CD4-positive, alpha-beta T cell treated with Interleukin-17A for 4 hours (primary cell): ENCODE measurements at regions not wholly inside any gene's neighbourhood (a gene's known extent, or its start where the extent isn't known, plus 50 kb on each side); places are given as distances from the start of the nearest gene placed in this dataset.
"Not testable (repeated sequence)": the region's sequence is repeated elsewhere in the genome, so short reads cannot be mapped to it uniquely, and the experiment has no call there.

Source experiments
- DNase-seq: peaks from one replicate; pipeline ENCODE4 v3.0.0-alpha.2; 2020; ENCODE audit warnings: mixed read lengths

GRCh38 chr17:49898366-49899190, 50.7 kb upstream of the TAC4 start:
- no peak for DNase-seq

GRCh38 chr17:49899191-49899485, 51.3 kb upstream of the TAC4 start:
- no peak for DNase-seq

GRCh38 chr17:49899588-49899987, 51.7 kb upstream of the TAC4 start:
- no peak for DNase-seq

- DNase-seq, result not testable (repeated sequence)
These were observed 52.9 kb upstream of the TAC4 start for GRCh38 chr17:49900801-49901200.

- DNase-seq, result no peak
These were observed 53.8 kb upstream of the TAC4 start for GRCh38 chr17:49901460-49902331.

- DNase-seq, result no peak
These were observed 55.7 kb upstream of the TAC4 start for GRCh38 chr17:49903523-49903922.

GRCh38 chr17:49904893-49905292, 57.0 kb upstream of the TAC4 start:
- no peak for DNase-seq

GRCh38 chr17:49906531-49907136, 58.8 kb upstream of the TAC4 start:
- DNase-seq, result no peak

- no peak for DNase-seq
These were observed 59.4 kb upstream of the TAC4 start for GRCh38 chr17:49907279-49907678.

GRCh38 chr17:49908782-49909714, 59.9 kb upstream of the DLX4 start:
- no peak for DNase-seq

GRCh38 chr17:49910094-49910857, 58.7 kb upstream of the DLX4 start:
- DNase-seq, result peak; percentile 27

GRCh38 chr17:49910858-49911204, 58.2 kb upstream of the DLX4 start:
- no peak for DNase-seq

- DNase-seq, result no peak
These were observed 57.3 kb upstream of the DLX4 start for GRCh38 chr17:49911719-49912118.

- no peak for DNase-seq
These were observed 55.5 kb upstream of the DLX4 start for GRCh38 chr17:49913226-49914095.

- no peak for DNase-seq
These were observed 54.9 kb upstream of the DLX4 start for GRCh38 chr17:49914096-49914490.

- no peak for DNase-seq
These were observed 54.3 kb upstream of the DLX4 start for GRCh38 chr17:49914664-49915063.

- DNase-seq, result no peak
These were observed 53.7 kb upstream of the DLX4 start for GRCh38 chr17:49915260-49915659.

GRCh38 chr17:49915670-49916069, 53.3 kb upstream of the DLX4 start:
- DNase-seq, result no peak

GRCh38 chr17:49916854-49917515, 52.0 kb upstream of the DLX4 start:
- no peak for DNase-seq

- DNase-seq, result no peak
These were observed 50.4 kb upstream of the DLX4 start for GRCh38 chr17:49918591-49918990.
